HL-60 (cell line): ENCODE measurements at regions not wholly inside any gene's neighbourhood (a gene's known extent, or its start where the extent isn't known, plus 50 kb on each side); places are given as distances from the start of the nearest gene placed in this dataset.
A peak's percentile ranks its signal among the peaks of the same experiment; 100 is the strongest.

Experiments
- DNase-seq, 2 experiments: peaks; one replicate each; pipeline ENCODE4 v3.0.0-alpha.2; 2010 to 2020; ENCODE audit warnings: low read depth in 1 of 2, low spot score in 1 of 2
- H3K27ac ChIP-seq: fragments of 250-450 bp; sonication (Bioruptor Pico); replicated peaks from 2 replicates; pipeline ENCODE4 v1.5.1; 2020; ENCODE audit warnings: mild to moderate bottlenecking, moderate library complexity
- H3K27me3 ChIP-seq: fragments of 250-450 bp; sonication (Bioruptor Pico); 2 replicates; pipeline ENCODE4 v1.5.1; 2021; ENCODE audit warnings: mild to moderate bottlenecking, moderate library complexity; ENCODE audit not compliant: insufficient read depth, poor library complexity, severe bottlenecking
- H3K4me3 ChIP-seq: replicated peaks from 2 replicates; pipeline ENCODE4 v1.5.1; 2011; ENCODE audit warnings: mild to moderate bottlenecking, control low read depth, low read length; ENCODE audit not compliant: insufficient read depth
- CTCF ChIP-seq: IDR thresholded peaks from one replicate; pipeline ENCODE4 v1.5.1; 2011; ENCODE audit warnings: low read length, control low read depth, inconsistent platforms; ENCODE audit not compliant: insufficient read depth
- GABPA ChIP-seq: IDR thresholded peaks from 2 replicates; pipeline ENCODE4 v1.6.1; 2012; ENCODE audit warnings: low read depth
- POLR2AphosphoS5 ChIP-seq: IDR thresholded peaks from 2 replicates; pipeline ENCODE4 v1.6.1; 2012; ENCODE audit warnings: low read depth
- REST ChIP-seq: IDR thresholded peaks from 2 replicates; pipeline ENCODE4 v1.6.1; 2012; ENCODE audit warnings: low read depth; ENCODE audit not compliant: insufficient replicate concordance
- SPI1 ChIP-seq: IDR thresholded peaks from 2 replicates; pipeline ENCODE4 v1.6.1; 2012; ENCODE audit warnings: low read depth, mild to moderate bottlenecking, borderline replicate concordance

GRCh38 chr2:156079845-156080244, 252.7 kb downstream of the NR4A2 start:
- Histone ChIP-seq H3K27ac (no peak overlapping the region), H3K4me3 (no peak overlapping the region), H3K27me3 (no peaks in the 10 kb centered on the region)
- TF ChIP-seq POLR2AphosphoS5 (no peak), CTCF (no peak), GABPA (no peak), SPI1 (no peak), REST (no peak)
- DNase-seq = no peak

DNA sequence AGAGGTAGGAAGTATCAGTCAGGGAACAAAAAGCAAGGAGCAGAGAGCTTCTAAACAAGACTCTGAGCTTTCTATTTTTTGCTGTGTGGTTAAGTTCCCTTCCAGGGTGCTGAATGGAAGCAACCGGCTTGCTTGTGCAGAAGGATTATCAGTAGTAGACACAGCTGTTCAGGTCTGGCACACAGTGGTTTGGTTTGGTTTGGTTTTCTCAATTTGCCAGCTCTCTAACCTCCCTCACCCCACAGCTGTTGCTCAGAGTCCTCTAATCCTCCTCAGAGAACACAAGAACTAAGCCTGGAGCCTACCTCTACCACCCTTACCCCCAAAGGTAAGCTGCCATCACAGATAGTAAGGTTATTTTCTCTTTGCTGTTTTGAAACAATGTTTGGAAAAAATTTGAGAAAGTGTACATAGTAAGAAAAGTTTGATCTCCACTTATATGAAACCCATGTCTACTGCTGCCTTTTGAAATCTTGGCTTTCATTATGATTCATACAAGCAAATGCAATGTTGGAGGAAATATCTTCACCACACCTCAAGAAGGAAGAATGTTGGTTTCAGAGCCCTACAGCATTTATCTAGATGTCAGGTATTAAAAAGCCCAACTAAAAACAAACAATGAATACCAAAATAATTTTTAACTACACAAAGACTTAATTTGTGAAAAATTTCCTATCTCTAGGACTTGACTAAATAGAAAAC, 255.3 kb downstream of the NR4A2 start:
- TF ChIP-seq GABPA (no peak), POLR2AphosphoS5 (no peak), CTCF (no peak), REST (no peak), SPI1 (no peak)
- Histone ChIP-seq H3K27me3 (no peaks in the 10 kb centered on the region), H3K4me3 (no peak overlapping the region), H3K27ac (no peak overlapping the region)
- DNase-seq = no peak

DNA sequence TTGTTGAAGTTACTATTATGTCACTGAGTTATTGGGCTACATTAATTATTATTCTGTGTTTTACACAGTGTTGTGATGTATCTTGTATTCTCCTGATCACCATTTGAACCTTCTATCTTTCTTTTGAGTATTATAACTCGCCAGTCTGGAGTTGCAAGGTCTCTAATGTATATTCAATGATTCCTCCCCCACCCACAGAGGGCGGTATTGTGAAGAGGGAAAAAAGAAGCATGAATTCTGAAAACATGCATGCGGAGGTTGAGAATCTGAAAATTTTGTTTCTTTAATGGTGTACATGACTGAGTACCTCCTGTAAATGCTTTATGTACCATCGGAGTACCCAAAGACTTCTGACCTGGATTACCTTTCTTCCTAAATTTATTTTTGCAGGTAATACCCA, 266.6 kb downstream of the NR4A2 start:
- Histone ChIP-seq H3K27ac (no peak overlapping the region), H3K4me3 (no peak overlapping the region), H3K27me3 (no peaks in the 10 kb centered on the region)
- TF ChIP-seq CTCF (no peak), GABPA (no peak), REST (no peak), POLR2AphosphoS5 (no peak), SPI1 (no peak)
- peak in 1 of 2 experiments; percentile 22 for DNase-seq
